ENCODE measurements at regions not wholly inside any gene's neighbourhood (a gene's known extent, or its start where the extent isn't known, plus 50 kb on each side); places are given as distances from the start of the nearest gene placed in this dataset.
"Not testable (repeated sequence)": the region's sequence is repeated elsewhere in the genome, so short reads cannot be mapped to it uniquely, and the experiment has no call there.

DNA sequence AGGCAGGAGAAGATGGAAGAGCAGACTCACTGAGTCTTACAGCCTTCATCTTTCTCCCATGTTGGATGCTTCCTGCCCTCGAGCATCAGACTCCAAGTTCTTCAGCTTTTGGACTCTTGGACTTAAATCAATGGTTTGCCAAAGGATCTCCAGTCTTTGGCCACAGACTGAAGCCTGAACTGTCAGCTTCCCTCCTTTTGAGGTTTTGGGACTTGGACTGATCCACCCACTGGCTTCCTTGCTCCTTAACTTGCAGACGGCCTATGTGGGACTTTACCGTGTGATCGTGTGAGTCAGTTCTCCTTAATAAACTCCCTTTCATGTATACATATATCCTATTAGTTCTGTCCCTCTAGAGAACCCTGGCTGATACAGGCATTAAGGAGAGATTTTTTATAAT is 62.4 kb upstream of the TNIK start:
- no peak for FAIRE-seq

GRCh38 chr3:171519423-171519822 is 59.2 kb upstream of the TNIK start:
- H3K36me3 Mint-ChIP-seq (ENCODE audit: low read depth, unreplicated experiment); FAIRE-seq; H3K4me3 Mint-ChIP-seq (ENCODE audit: unreplicated experiment); H3K36me3 ChIP-seq (ENCODE audit: insufficient read depth, low read length); H3K9ac ChIP-seq (ENCODE audit: low read length); H3K9me3 ChIP-seq (ENCODE audit: insufficient read depth, low read depth, low read length); H3K27me3 Mint-ChIP-seq (ENCODE audit: low read depth, unreplicated experiment); H3K4me1 ChIP-seq (ENCODE audit: insufficient read depth, low read length); H3K4me3 ChIP-seq (ENCODE audit: insufficient read depth, low read depth, low read length); H3K9me3 Mint-ChIP-seq (ENCODE audit: unreplicated experiment); H3K79me2 ChIP-seq (ENCODE audit: insufficient read depth, low read length); H3K27ac ChIP-seq (ENCODE audit: low read depth, low read length); H3K4me1 Mint-ChIP-seq (ENCODE audit: low read depth, unreplicated experiment); H3K27ac Mint-ChIP-seq (ENCODE audit: unreplicated experiment); H4K20me1 ChIP-seq (ENCODE audit: insufficient read depth, low read length); DNase-seq (ENCODE audit: low read depth); H3K27me3 ChIP-seq (ENCODE audit: insufficient read depth, low read length); H3K4me2 ChIP-seq (ENCODE audit: low read length); H2AFZ ChIP-seq (ENCODE audit: low read depth, low read length): not testable (repeated sequence)

More for the DNA sequence above, 62.4 kb upstream of the TNIK start:
- no peaks in the 10 kb centered on the region for H3K36me3 Mint-ChIP-seq (ENCODE audit: low read depth, unreplicated experiment)
- no peak overlapping the region for H3K9ac ChIP-seq (ENCODE audit: low read length)
- no peak overlapping the region for H3K4me2 ChIP-seq (ENCODE audit: low read length)
- H4K20me1 ChIP-seq (ENCODE audit: insufficient read depth, low read length): no peaks in the 10 kb centered on the region
- no peak overlapping the region for H3K27ac ChIP-seq (ENCODE audit: low read depth, low read length)
- DNase-seq (ENCODE audit: low read depth): peak; percentile 36
- H3K4me3 ChIP-seq (ENCODE audit: insufficient read depth, low read depth, low read length): no peak overlapping the region
- H3K4me3 Mint-ChIP-seq (ENCODE audit: unreplicated experiment): no peak overlapping the region
- H3K36me3 ChIP-seq (ENCODE audit: insufficient read depth, low read length): no peaks in the 10 kb centered on the region
- H3K4me1 ChIP-seq (ENCODE audit: insufficient read depth, low read length): peaks cover 21% of the 10 kb centered on the region
- no peaks in the 10 kb centered on the region for H3K79me2 ChIP-seq (ENCODE audit: insufficient read depth, low read length)
- no peaks in the 10 kb centered on the region for H3K9me3 Mint-ChIP-seq (ENCODE audit: unreplicated experiment)
- H3K27me3 Mint-ChIP-seq (ENCODE audit: low read depth, unreplicated experiment): no peaks in the 10 kb centered on the region
- H3K4me1 Mint-ChIP-seq (ENCODE audit: low read depth, unreplicated experiment): peaks cover 29% of the 10 kb centered on the region
- no peaks in the 10 kb centered on the region for H3K27me3 ChIP-seq (ENCODE audit: insufficient read depth, low read length)
- no peaks in the 10 kb centered on the region for H3K9me3 ChIP-seq (ENCODE audit: insufficient read depth, low read depth, low read length)
- H2AFZ ChIP-seq (ENCODE audit: low read depth, low read length): no peak overlapping the region
- TF ChIP-seq, protein P1, sequence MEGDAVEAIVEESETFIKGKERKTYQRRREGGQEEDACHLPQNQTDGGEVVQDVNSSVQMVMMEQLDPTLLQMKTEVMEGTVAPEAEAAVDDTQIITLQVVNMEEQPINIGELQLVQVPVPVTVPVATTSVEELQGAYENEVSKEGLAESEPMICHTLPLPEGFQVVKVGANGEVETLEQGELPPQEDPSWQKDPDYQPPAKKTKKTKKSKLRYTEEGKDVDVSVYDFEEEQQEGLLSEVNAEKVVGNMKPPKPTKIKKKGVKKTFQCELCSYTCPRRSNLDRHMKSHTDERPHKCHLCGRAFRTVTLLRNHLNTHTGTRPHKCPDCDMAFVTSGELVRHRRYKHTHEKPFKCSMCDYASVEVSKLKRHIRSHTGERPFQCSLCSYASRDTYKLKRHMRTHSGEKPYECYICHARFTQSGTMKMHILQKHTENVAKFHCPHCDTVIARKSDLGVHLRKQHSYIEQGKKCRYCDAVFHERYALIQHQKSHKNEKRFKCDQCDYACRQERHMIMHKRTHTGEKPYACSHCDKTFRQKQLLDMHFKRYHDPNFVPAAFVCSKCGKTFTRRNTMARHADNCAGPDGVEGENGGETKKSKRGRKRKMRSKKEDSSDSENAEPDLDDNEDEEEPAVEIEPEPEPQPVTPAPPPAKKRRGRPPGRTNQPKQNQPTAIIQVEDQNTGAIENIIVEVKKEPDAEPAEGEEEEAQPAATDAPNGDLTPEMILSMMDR (IDR thresholded peaks at IDR 0.05; ENCODE audit: insufficient read depth, low read depth, low read length): no peak
- no peak for TF ChIP-seq EZH2 (IDR thresholded peaks at IDR 0.05; ENCODE audit: insufficient read depth, low read length)
- H3K27ac Mint-ChIP-seq (ENCODE audit: unreplicated experiment): no peak overlapping the region

DNA sequence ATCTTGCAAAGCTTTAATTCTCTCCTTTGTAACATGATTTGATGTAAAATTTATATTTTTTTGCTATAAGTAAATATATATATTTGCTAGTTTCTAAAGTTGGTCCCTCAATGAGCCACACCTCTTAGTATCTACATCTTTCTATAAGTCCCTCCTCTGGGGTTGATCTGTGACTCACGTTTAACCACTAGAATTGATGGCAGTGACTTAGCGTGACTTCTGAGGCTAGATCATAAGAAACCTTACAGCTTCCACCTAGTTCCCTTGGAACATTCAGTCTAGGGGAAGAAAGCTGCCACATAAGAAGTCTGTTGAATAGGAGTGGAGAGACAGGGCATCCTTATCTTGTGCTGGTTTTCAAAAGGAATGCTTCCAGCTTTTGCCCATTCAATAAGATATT is 56.6 kb upstream of the TNIK start:
- Histone ChIP-seq H3K27ac (ENCODE audit: low read depth, low read length) (no peak overlapping the region), H3K9ac (ENCODE audit: low read length) (no peak overlapping the region), H4K20me1 (ENCODE audit: insufficient read depth, low read length) (no peaks in the 10 kb centered on the region), H3K9me3 (ENCODE audit: insufficient read depth, low read depth, low read length) (no peaks in the 10 kb centered on the region), H3K4me1 (ENCODE audit: insufficient read depth, low read length) (no peaks in the 10 kb centered on the region), H3K36me3 (ENCODE audit: insufficient read depth, low read length) (no peaks in the 10 kb centered on the region), H3K27me3 (ENCODE audit: insufficient read depth, low read length) (no peaks in the 10 kb centered on the region), H2AFZ (ENCODE audit: low read depth, low read length) (no peak overlapping the region), H3K79me2 (ENCODE audit: insufficient read depth, low read length) (no peaks in the 10 kb centered on the region), H3K4me3 (ENCODE audit: insufficient read depth, low read depth, low read length) (no peak overlapping the region), H3K4me2 (ENCODE audit: low read length) (no peak overlapping the region)
- Mint-ChIP-seq H3K27ac (ENCODE audit: unreplicated experiment) (no peak overlapping the region), H3K9me3 (ENCODE audit: unreplicated experiment) (no peaks in the 10 kb centered on the region), H3K4me1 (ENCODE audit: low read depth, unreplicated experiment) (no peaks in the 10 kb centered on the region), H3K36me3 (ENCODE audit: low read depth, unreplicated experiment) (no peaks in the 10 kb centered on the region), H3K27me3 (ENCODE audit: low read depth, unreplicated experiment) (no peaks in the 10 kb centered on the region), H3K4me3 (ENCODE audit: unreplicated experiment) (no peak overlapping the region)
- DNase-seq (ENCODE audit: low read depth) (no peak), FAIRE-seq (no peak)
- TF ChIP-seq, protein P1 (IDR thresholded peaks at IDR 0.05; ENCODE audit: insufficient read depth, low read depth, low read length): no peak
- TF ChIP-seq EZH2 (IDR thresholded peaks at IDR 0.05; ENCODE audit: insufficient read depth, low read length): no peak

Data from astrocyte (in vitro differentiated cells and primary cell).